Tibial nerve (tissue), 4 donors: ENCODE measurements at regions not wholly inside any gene's neighbourhood (a gene's known extent, or its start where the extent isn't known, plus 50 kb on each side); places are given as distances from the start of the nearest gene placed in this dataset.

ENCODE experiments used
- DNase-seq, 2 donors: peaks; one replicate each; pipeline ENCODE4 v3.0.0-alpha.2; 2019; ENCODE audit warnings: low spot score in 2 of 2
- H3K27ac ChIP-seq, 4 donors: fragments of 200-600 bp; sonication (generic) in 3 of 4; one replicate each; pipeline ENCODE4 v1.5.1; 2017 to 2019; ENCODE audit warnings: mild to moderate bottlenecking in 1 of 4
- H3K27me3 ChIP-seq, 2 donors: fragments of 200-600 bp; sonication (generic) in 1 of 2; one replicate each; pipeline versions ENCODE4 v1.5.1 to v1.6.0; 2017 to 2019
- H3K36me3 ChIP-seq, 3 donors: fragments of 200-600 bp; sonication (generic); one replicate each; pipeline ENCODE4 v1.5.1; 2018 to 2019
- H3K4me1 ChIP-seq, 4 donors: fragments of 200-600 bp; sonication (generic) in 3 of 4; one replicate each; pipeline ENCODE4 v1.5.1; 2017 to 2019
- H3K4me3 ChIP-seq, 4 donors: fragments of 200-600 bp; sonication (generic) in 3 of 4; one replicate each; pipeline ENCODE4 v1.5.1; 2017 to 2019; ENCODE audit warnings: mild to moderate bottlenecking in 1 of 4, moderate library complexity in 1 of 4
- H3K9me3 ChIP-seq, 4 donors: fragments of 200-600 bp; sonication (generic) in 3 of 4; one replicate each; pipeline ENCODE4 v1.5.1; 2017 to 2019
- EP300 ChIP-seq, 2 donors: sonication (generic); formaldehyde crosslinking; IDR thresholded peaks; one replicate each; pipeline ENCODE4 v1.6.1; 2017; ENCODE audit warnings: antibody characterized with exemption in 2 of 2, mild to moderate bottlenecking in 1 of 2
- POLR2A ChIP-seq, 2 donors: fragments of 450-650 bp; IDR thresholded peaks; one replicate each; pipeline ENCODE4 v1.6.1; 2017; ENCODE audit warnings: antibody characterized with exemption in 2 of 2, mild to moderate bottlenecking in 2 of 2, moderate library complexity in 2 of 2
- WGBS, 2 donors: methylation state at CpG; one replicate each; pipeline ENCODE4 v1.1.5; 2018; 5-methylcytosine and 5-hydroxymethylcytosine counted together
- TF ChIP-seq, protein P1 (sequence below), 5 experiments: fragments of 200-600 bp in 3 of 5; fragments of 450-650 bp in 2 of 5; sonication (generic) in 3 of 5; IDR thresholded peaks; one replicate each; pipeline ENCODE4 v1.5.1; 2016 to 2019; ENCODE audit warnings: antibody characterized with exemption in 5 of 5, mild to moderate bottlenecking in 3 of 5, moderate library complexity in 2 of 5

GRCh38 chr9:27653246-27653645 is 80.0 kb upstream of the C9orf72 start:
- Histone ChIP-seq H3K9me3 (no peaks in the 10 kb centered on the region), H3K4me1 (no peaks in the 10 kb centered on the region), H3K4me3 (no peak overlapping the region), H3K27me3 (no peaks in the 10 kb centered on the region), H3K27ac (no peak overlapping the region), H3K36me3 (no peaks in the 10 kb centered on the region)
- 84 to 85% methylated on average over 1 of the region's 1 CpG for WGBS, 2 donors
- no peak for TF ChIP-seq POLR2A (IDR thresholded peaks at IDR 0.05)
- TF ChIP-seq EP300 (IDR thresholded peaks at IDR 0.05) = no peak
- TF ChIP-seq, protein P1, sequence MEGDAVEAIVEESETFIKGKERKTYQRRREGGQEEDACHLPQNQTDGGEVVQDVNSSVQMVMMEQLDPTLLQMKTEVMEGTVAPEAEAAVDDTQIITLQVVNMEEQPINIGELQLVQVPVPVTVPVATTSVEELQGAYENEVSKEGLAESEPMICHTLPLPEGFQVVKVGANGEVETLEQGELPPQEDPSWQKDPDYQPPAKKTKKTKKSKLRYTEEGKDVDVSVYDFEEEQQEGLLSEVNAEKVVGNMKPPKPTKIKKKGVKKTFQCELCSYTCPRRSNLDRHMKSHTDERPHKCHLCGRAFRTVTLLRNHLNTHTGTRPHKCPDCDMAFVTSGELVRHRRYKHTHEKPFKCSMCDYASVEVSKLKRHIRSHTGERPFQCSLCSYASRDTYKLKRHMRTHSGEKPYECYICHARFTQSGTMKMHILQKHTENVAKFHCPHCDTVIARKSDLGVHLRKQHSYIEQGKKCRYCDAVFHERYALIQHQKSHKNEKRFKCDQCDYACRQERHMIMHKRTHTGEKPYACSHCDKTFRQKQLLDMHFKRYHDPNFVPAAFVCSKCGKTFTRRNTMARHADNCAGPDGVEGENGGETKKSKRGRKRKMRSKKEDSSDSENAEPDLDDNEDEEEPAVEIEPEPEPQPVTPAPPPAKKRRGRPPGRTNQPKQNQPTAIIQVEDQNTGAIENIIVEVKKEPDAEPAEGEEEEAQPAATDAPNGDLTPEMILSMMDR (IDR thresholded peaks at IDR 0.05) = no peak
- no peak for DNase-seq

GRCh38 chr9:27653957-27654356 is 80.7 kb upstream of the C9orf72 start:
- Histone ChIP-seq H3K4me1 (no peaks in the 10 kb centered on the region), H3K4me3 (no peak overlapping the region), H3K27ac (no peak overlapping the region), H3K9me3 (no peaks in the 10 kb centered on the region), H3K27me3 (no peaks in the 10 kb centered on the region), H3K36me3 (no peaks in the 10 kb centered on the region)
- no peak for DNase-seq
- WGBS, 2 donors = 72 to 90% methylated on average over 3 of the region's 3 CpGs
- TF ChIP-seq, protein P1 (IDR thresholded peaks at IDR 0.05) = no peak
- TF ChIP-seq EP300 (IDR thresholded peaks at IDR 0.05) (no peak), POLR2A (IDR thresholded peaks at IDR 0.05) (no peak)

DNA sequence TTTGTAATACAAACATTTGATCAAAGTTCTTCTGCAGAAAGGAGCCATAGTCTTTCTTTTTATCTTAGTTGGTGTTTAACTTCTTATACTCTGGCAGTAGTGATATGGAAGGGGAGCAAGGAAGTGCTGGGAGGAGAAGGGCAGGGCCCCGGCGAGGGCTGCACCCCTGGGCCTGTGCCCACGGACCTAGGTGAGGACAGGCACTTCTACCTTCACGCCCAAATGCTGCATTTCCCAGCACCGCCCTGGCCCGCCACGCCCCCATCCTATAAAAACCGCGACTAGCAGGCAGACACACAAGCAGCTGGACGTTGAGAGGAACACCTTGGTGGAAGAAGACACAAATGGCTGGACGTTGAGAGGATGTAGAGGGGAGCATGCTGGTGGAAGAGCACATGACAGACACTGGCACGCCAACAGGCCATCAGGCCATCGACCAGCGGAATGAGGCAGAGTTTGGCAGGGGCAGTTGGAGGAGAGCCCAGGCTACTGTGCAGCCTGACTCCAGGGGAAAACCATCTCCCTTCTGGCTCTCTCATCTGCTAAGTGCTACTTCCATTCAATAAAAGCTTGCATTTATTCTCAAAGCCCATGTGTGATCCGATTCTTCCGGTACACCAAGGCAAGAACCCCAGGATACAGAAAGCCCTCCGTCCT is 81.5 kb upstream of the C9orf72 start:
- H3K4me3 ChIP-seq = no peak overlapping the region
- H3K36me3 ChIP-seq = no peaks in the 10 kb centered on the region
- H3K9me3 ChIP-seq = no peaks in the 10 kb centered on the region
- H3K27me3 ChIP-seq = no peaks in the 10 kb centered on the region
- TF ChIP-seq, protein P1 (IDR thresholded peaks at IDR 0.05) = no peak
- TF ChIP-seq POLR2A (IDR thresholded peaks at IDR 0.05) (no peak), EP300 (IDR thresholded peaks at IDR 0.05) (no peak)
- no peaks in the 10 kb centered on the region for H3K4me1 ChIP-seq
- 86% methylated on average over 17 of the region's 17 CpGs for WGBS, 2 donors
- DNase-seq = no peak
- H3K27ac ChIP-seq = no peak overlapping the region

DNA sequence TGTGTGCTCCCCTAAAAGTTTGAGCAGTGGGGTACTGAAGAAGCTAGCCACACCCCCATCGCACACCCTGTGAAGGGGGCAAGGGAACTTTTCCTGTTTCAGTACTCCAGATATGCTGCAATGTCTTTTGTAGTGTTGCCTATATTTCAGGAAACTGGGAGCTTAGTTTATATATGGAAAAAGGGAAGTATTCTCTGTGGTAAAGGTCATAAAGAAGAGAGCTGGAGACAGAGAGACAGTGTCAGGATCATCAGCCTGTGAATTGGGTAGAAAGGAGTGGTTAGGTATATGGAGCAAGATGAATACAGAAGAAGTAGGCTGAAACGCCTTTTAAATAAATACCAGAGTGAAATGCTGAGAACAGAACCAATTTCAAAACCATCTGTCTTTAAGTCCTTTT is 82.2 kb upstream of the C9orf72 start:
- no peak overlapping the region for H3K4me3 ChIP-seq
- 71 to 78% methylated on average over 2 of the region's 2 CpGs for WGBS, 2 donors
- no peaks in the 10 kb centered on the region for H3K9me3 ChIP-seq
- no peaks in the 10 kb centered on the region for H3K27me3 ChIP-seq
- TF ChIP-seq, protein P1 (IDR thresholded peaks at IDR 0.05) = no peak
- no peak for TF ChIP-seq POLR2A (IDR thresholded peaks at IDR 0.05)
- TF ChIP-seq EP300 (IDR thresholded peaks at IDR 0.05) = no peak
- H3K4me1 ChIP-seq = no peaks in the 10 kb centered on the region
- no peak for DNase-seq
- H3K27ac ChIP-seq = no peak overlapping the region
- no peaks in the 10 kb centered on the region for H3K36me3 ChIP-seq

- Histone ChIP-seq H3K4me3 (no peak overlapping the region), H3K36me3 (no peaks in the 10 kb centered on the region), H3K27ac (no peak overlapping the region), H3K4me1 (no peaks in the 10 kb centered on the region), H3K27me3 (no peaks in the 10 kb centered on the region), H3K9me3 (no peaks in the 10 kb centered on the region)
- 65 to 71% methylated on average over 4 of the region's 4 CpGs for WGBS, 2 donors
- TF ChIP-seq, protein P1 (IDR thresholded peaks at IDR 0.05) = no peak
- TF ChIP-seq EP300 (IDR thresholded peaks at IDR 0.05) (no peak), POLR2A (IDR thresholded peaks at IDR 0.05) (no peak)
- DNase-seq = no peak
These were observed 85.7 kb upstream of the C9orf72 start for GRCh38 chr9:27659001-27659400.
